T-helper 9 cell (primary cell): ENCODE measurements at regions not wholly inside any gene's neighbourhood (a gene's known extent, or its start where the extent isn't known, plus 50 kb on each side); places are given as distances from the start of the nearest gene placed in this dataset.

Experiments used
- DNase-seq: peaks from one replicate; pipeline ENCODE4 v3.0.0-alpha.2; 2020

- no peak for DNase-seq
These were observed 166.2 kb upstream of the SEMA6D start for GRCh38 chr15:47551079-47551478.

GRCh38 chr15:47551546-47551945, 165.8 kb upstream of the SEMA6D start:
- no peak for DNase-seq

GRCh38 chr15:47552978-47553608, 164.2 kb upstream of the SEMA6D start:
- DNase-seq, result no peak

GRCh38 chr15:47553947-47554346, 163.4 kb upstream of the SEMA6D start:
- no peak for DNase-seq

GRCh38 chr15:47561102-47561501, 156.2 kb upstream of the SEMA6D start:
- no peak for DNase-seq

- no peak for DNase-seq
These were observed 151.4 kb upstream of the SEMA6D start for GRCh38 chr15:47565949-47566348.

- DNase-seq, result no peak
These were observed 150.7 kb upstream of the SEMA6D start for GRCh38 chr15:47566610-47567009.

GRCh38 chr15:47568030-47568429, 149.3 kb upstream of the SEMA6D start:
- DNase-seq, result no peak

- no peak for DNase-seq
These were observed 147.3 kb upstream of the SEMA6D start for GRCh38 chr15:47570044-47570443.

- no peak for DNase-seq
These were observed 146.9 kb upstream of the SEMA6D start for GRCh38 chr15:47570451-47570850.

GRCh38 chr15:47570881-47571640, 146.2 kb upstream of the SEMA6D start:
- DNase-seq, result no peak

- DNase-seq, result no peak
These were observed 143.6 kb upstream of the SEMA6D start for GRCh38 chr15:47573673-47574072.

- no peak for DNase-seq
These were observed 140.3 kb upstream of the SEMA6D start for GRCh38 chr15:47577000-47577399.

GRCh38 chr15:47577461-47577860, 139.8 kb upstream of the SEMA6D start:
- DNase-seq, result no peak

- no peak for DNase-seq
These were observed 135.1 kb upstream of the SEMA6D start for GRCh38 chr15:47582233-47582632.

- DNase-seq, result no peak
These were observed 133.0 kb upstream of the SEMA6D start for GRCh38 chr15:47584316-47584715.

GRCh38 chr15:47586653-47587224, 130.6 kb upstream of the SEMA6D start:
- DNase-seq, result no peak

- no peak for DNase-seq
These were observed 129.1 kb upstream of the SEMA6D start for GRCh38 chr15:47587940-47588802.

GRCh38 chr15:47588958-47589357, 128.3 kb upstream of the SEMA6D start:
- no peak for DNase-seq

- DNase-seq, result no peak
These were observed 118.3 kb upstream of the SEMA6D start for GRCh38 chr15:47598996-47599395.

GRCh38 chr15:47599806-47600205, 117.5 kb upstream of the SEMA6D start:
- DNase-seq, result no peak

- no peak for DNase-seq
These were observed 115.2 kb upstream of the SEMA6D start for GRCh38 chr15:47602121-47602520.

- DNase-seq, result no peak
These were observed 114.3 kb upstream of the SEMA6D start for GRCh38 chr15:47603026-47603425.
